ENCODE measurements at regions not wholly inside any gene's neighbourhood (a gene's known extent, or its start where the extent isn't known, plus 50 kb on each side); places are given as distances from the start of the nearest gene placed in this dataset.

DNA sequence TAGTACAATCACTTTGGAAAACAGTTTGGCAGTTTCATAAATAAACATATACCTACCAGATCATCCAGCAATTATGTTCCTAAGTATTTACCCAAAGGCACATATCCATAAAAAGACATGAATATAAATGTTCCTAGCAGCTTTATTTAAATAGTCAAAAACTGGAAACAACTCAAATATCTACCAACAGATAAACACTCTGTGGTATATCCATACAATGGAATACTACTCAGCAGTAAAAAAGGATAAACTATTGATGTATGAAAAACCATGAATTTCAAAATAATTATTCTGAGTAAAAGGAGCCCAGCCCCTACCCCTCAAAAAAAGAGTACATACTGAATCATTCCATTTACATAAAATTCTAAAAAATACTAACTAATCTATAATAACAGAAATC lies 232.7 kb upstream of the SLC30A5 start:
- in situ Hi-C loops (cut with HindIII; ENCODE audit: extremely low pct_ligation_motif_present, low pct_unique_long_range_greater_than_20kb) = no loop called here
- no TSS peak for BruUV-seq (replicated peaks)
- H3K4me1 ChIP-seq (ENCODE audit: insufficient read depth, low read length) = no peaks in the 10 kb centered on the region
- intact Hi-C loops (cut with micrococcal nuclease; ENCODE audit: unreplicated experiment) = no loop called here
- no peaks in the 10 kb centered on the region for H3K9me3 ChIP-seq (ENCODE audit: low read length)
- H3K9ac ChIP-seq (ENCODE audit: insufficient read depth, low read depth, low read length) = no peak overlapping the region
- no peaks in the 10 kb centered on the region for H3K79me2 ChIP-seq (ENCODE audit: insufficient read depth, low read length)
- ChIA-PET CTCF (ENCODE audit: low intra/inter-chr PET ratio, low total read pairs) (no interaction called here), POLR2A (no interaction called here)
- H3K4me2 ChIP-seq (ENCODE audit: low read depth, low read length) = no peak overlapping the region
- FAIRE-seq = no peak
- no peak for ATAC-seq
- DNase-seq (ENCODE audit: low spot score) = no peak
- no peaks in the 10 kb centered on the region for H4K20me1 ChIP-seq (ENCODE audit: insufficient read depth, low read length)
- no peak overlapping the region for H3K4me3 ChIP-seq (replicated peaks in 1 of 3; ENCODE audit: insufficient read depth in 1 of 3, low read depth in 2 of 3, low read length in 3 of 3)
- peaks cover 0 to 3% of the 10 kb centered on the region in 2 experiments; a peak in 1 of 5 replicates for H3K27me3 ChIP-seq (ENCODE audit: control insufficient read depth in 1 of 2, insufficient read depth in 2 of 2, low read length in 2 of 2)
- H2AFZ ChIP-seq (ENCODE audit: low read length) = no peak overlapping the region
- H3K27ac ChIP-seq (ENCODE audit: extremely low read length, insufficient read depth, low read length) = no peak overlapping the region
- no peaks in the 10 kb centered on the region for H3K36me3 ChIP-seq (replicated peaks in 1 of 2; ENCODE audit: control insufficient read depth in 1 of 2, insufficient read depth in 2 of 2, low read length in 2 of 2)
- TF ChIP-seq ZNF274 (CRISPR knock-in tag; IDR thresholded peaks at IDR 0.05) (no peak), NR2F6 (IDR thresholded peaks at IDR 0.05) (no peak), NR2F6 (CRISPR knock-in tag; IDR thresholded peaks at IDR 0.05) (no peak), FIP1L1 (IDR thresholded peaks at IDR 0.05; ENCODE audit: borderline replicate concordance, insufficient read depth, low read depth, low read length) (no peak), SRSF1 (optimal IDR thresholded peaks at IDR 0.05; ENCODE audit: low read depth, low read length) (no peak), MTF1 (CRISPR knock-in tag; IDR thresholded peaks at IDR 0.05) (no peak), ZBTB20 (CRISPR knock-in tag; IDR thresholded peaks at IDR 0.05; ENCODE audit: borderline replicate concordance, low read depth) (no peak), FOXJ3 (CRISPR knock-in tag; IDR thresholded peaks at IDR 0.05; ENCODE audit: borderline replicate concordance) (no peak), GATA4 (IDR thresholded peaks at IDR 0.05; ENCODE audit: borderline replicate concordance, low read depth) (no peak), ZNF530 (CRISPR knock-in tag; IDR thresholded peaks at IDR 0.05; ENCODE audit: low read depth) (no peak), FOXK2 (IDR thresholded peaks at IDR 0.05) (no peak)
- TF ChIP-seq, protein P1, sequence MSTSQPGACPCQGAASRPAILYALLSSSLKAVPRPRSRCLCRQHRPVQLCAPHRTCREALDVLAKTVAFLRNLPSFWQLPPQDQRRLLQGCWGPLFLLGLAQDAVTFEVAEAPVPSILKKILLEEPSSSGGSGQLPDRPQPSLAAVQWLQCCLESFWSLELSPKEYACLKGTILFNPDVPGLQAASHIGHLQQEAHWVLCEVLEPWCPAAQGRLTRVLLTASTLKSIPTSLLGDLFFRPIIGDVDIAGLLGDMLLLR (CRISPR knock-in tag; IDR thresholded peaks at IDR 0.05) = no peak
- TF ChIP-seq, protein P2, sequence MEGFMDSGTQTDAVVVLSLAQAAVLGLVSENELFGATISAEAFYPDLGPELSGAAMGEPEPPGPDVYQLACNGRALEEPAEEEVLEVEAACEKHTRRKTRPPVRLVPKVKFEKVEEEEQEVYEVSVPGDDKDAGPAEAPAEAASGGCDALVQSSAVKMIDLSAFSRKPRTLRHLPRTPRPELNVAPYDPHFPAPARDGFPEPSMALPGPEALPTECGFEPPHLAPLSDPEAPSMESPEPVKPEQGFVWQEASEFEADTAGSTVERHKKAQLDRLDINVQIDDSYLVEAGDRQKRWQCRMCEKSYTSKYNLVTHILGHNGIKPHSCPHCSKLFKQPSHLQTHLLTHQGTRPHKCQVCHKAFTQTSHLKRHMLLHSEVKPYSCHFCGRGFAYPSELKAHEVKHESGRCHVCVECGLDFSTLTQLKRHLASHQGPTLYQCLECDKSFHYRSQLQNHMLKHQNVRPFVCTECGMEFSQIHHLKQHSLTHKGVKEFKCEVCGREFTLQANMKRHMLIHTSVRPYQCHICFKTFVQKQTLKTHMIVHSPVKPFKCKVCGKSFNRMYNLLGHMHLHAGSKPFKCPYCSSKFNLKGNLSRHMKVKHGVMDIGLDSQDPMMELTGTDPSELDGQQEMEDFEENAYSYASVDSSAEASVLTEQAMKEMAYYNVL (CRISPR knock-in tag; IDR thresholded peaks at IDR 0.05; ENCODE audit: borderline replicate concordance) = no peak

Data from HepG2 (cell line).